ENCODE measurements at regions not wholly inside any gene's neighbourhood (a gene's known extent, or its start where the extent isn't known, plus 50 kb on each side); places are given as distances from the start of the nearest gene placed in this dataset.

GRCh38 chr13:50374517-50374916, 359.3 kb downstream of the KCNRG start:
- H2BK15ac ChIP-seq (ENCODE audit: low read depth, low read length) = no peak overlapping the region
- no CpG with 5 or more reads among the region's 6 CpGs for WGBS (ENCODE audit: extremely low coverage, insufficient read length, low lambda C conversion rate)
- peaks cover 31 to 41% of the 10 kb centered on the region in 2 experiments for H3K4me1 Mint-ChIP-seq
- no peak overlapping the region for H3K56ac ChIP-seq (ENCODE audit: insufficient read length, low read depth, low read length)
- H3K14ac ChIP-seq (ENCODE audit: insufficient read depth, low read length) = no peak overlapping the region
- no peaks in the 10 kb centered on the region; a peak in 2 of 7 replicates for H3K36me3 Mint-ChIP-seq (ENCODE audit: insufficient read depth in 1 of 3, low read depth in 3 of 3)
- H3T11ph ChIP-seq (ENCODE audit: low read length) = no peak overlapping the region
- no peak overlapping the region for H2BK5ac ChIP-seq (ENCODE audit: insufficient read length, low read length)
- no peaks in the 10 kb centered on the region for H3K27me3 Mint-ChIP-seq (ENCODE audit: low read depth)
- no peak overlapping the region for H2AK5ac ChIP-seq (ENCODE audit: insufficient read length, low read length)
- H3K9me3 ChIP-seq (ENCODE audit: control insufficient read depth, low read depth, low read length) = no peaks in the 10 kb centered on the region
- no peak overlapping the region for H3K27ac ChIP-seq (ENCODE audit: insufficient read length, low read depth, low read length)
- no peak for DNase-seq
- H4K8ac ChIP-seq (replicated peaks; ENCODE audit: insufficient read length, low read depth, low read length) = no peak overlapping the region
- no peak overlapping the region for H3K23ac ChIP-seq (ENCODE audit: insufficient read length, low read depth, low read length)
- no peaks in the 10 kb centered on the region for H3K27me3 ChIP-seq (ENCODE audit: insufficient read depth, low read length)
- no peaks in the 10 kb centered on the region for H4K20me1 ChIP-seq (ENCODE audit: control insufficient read depth, insufficient read depth, insufficient read length)
- H2BK120ac ChIP-seq (ENCODE audit: low read depth, low read length, poor library complexity, severe bottlenecking) = no peak overlapping the region
- no peak overlapping the region for H3K4me3 Mint-ChIP-seq
- H2AFZ ChIP-seq (ENCODE audit: low read length) = no peak overlapping the region
- H3K79me1 ChIP-seq (ENCODE audit: insufficient read depth, low read depth, low read length, poor library complexity, severe bottlenecking) = no peaks in the 10 kb centered on the region
- H4K91ac ChIP-seq (ENCODE audit: insufficient read length, low read depth, low read length) = no peak overlapping the region
- no peak overlapping the region for H3K18ac ChIP-seq (ENCODE audit: insufficient read length, low read depth, low read length)
- H2BK12ac ChIP-seq (ENCODE audit: insufficient read length, low read depth, low read length) = no peak overlapping the region
- no peak overlapping the region for H4K5ac ChIP-seq (ENCODE audit: insufficient read length, low read depth, low read length)
- H3K9me3 Mint-ChIP-seq = no peaks in the 10 kb centered on the region
- no peaks in the 10 kb centered on the region for H3K79me2 ChIP-seq (ENCODE audit: insufficient read depth, low read length)
- H3K4ac ChIP-seq (ENCODE audit: low read depth, low read length) = no peak overlapping the region
- TF ChIP-seq CTCF (conservative IDR thresholded peaks at IDR 0.05) = no peak
- peaks cover 6% of the 10 kb centered on the region for H3K4me1 ChIP-seq (ENCODE audit: insufficient read depth, low read length)
- H3K4me2 ChIP-seq (ENCODE audit: insufficient read depth, insufficient read length, low read length) = no peak overlapping the region
- no peak overlapping the region for H3K27ac Mint-ChIP-seq
- H2BK20ac ChIP-seq (ENCODE audit: low read depth, low read length, poor library complexity, severe bottlenecking) = no peak overlapping the region
- no peak overlapping the region for H3K9ac ChIP-seq (ENCODE audit: extremely low read depth, insufficient read length, low read length)
- H3K23me2 ChIP-seq (ENCODE audit: insufficient read length, low read depth, low read length, poor library complexity, severe bottlenecking) = no peaks in the 10 kb centered on the region

All from H9 (cell line).